Suprapubic skin (tissue), 3 donors: ENCODE measurements at regions not wholly inside any gene's neighbourhood (a gene's known extent, or its start where the extent isn't known, plus 50 kb on each side); places are given as distances from the start of the nearest gene placed in this dataset.

Experiments
- EP300 ChIP-seq: sonication (generic); formaldehyde crosslinking; IDR thresholded peaks from one replicate; pipeline ENCODE4 v1.6.1; 2017; ENCODE audit warnings: antibody characterized with exemption
- POLR2A ChIP-seq, 2 donors: fragments of 450-650 bp; IDR thresholded peaks; one replicate each; pipeline ENCODE4 v1.6.1; 2017; ENCODE audit warnings: antibody characterized with exemption in 2 of 2, mild to moderate bottlenecking in 2 of 2, moderate library complexity in 2 of 2
- TF ChIP-seq, protein P1 (sequence below), 2 donors: fragments of 200-600 bp in 1 of 2; fragments of 450-650 bp in 1 of 2; sonication (generic) in 1 of 2; IDR thresholded peaks; one replicate each; pipeline ENCODE4 v1.5.1; 2016 to 2019; ENCODE audit warnings: antibody characterized with exemption in 2 of 2, mild to moderate bottlenecking in 1 of 2, moderate library complexity in 1 of 2

DNA sequence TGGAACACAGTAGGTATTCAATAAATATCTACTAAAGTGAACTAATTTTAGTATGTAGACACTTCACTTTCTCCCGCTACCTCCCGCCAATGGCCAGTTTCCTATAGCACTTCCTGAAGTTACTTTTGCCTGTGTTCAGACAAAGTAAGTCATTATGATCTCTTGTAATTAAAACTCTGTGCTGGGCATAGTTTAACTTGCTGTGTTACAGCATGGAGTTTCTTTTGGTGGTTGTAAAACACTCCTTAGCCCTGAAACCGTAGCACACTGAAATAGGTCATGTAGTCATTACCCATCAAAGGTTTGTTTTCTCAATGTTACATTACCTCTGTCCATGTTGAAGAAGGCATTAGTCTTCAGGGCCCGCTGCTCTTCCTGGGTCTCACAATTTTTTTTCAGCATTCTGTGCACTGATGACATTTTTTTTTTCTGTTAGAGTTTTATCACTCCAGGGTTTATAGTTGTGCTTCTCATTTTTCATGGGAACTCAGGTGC lies 54.0 kb upstream of the CENPW start:
- TF ChIP-seq, protein P1, sequence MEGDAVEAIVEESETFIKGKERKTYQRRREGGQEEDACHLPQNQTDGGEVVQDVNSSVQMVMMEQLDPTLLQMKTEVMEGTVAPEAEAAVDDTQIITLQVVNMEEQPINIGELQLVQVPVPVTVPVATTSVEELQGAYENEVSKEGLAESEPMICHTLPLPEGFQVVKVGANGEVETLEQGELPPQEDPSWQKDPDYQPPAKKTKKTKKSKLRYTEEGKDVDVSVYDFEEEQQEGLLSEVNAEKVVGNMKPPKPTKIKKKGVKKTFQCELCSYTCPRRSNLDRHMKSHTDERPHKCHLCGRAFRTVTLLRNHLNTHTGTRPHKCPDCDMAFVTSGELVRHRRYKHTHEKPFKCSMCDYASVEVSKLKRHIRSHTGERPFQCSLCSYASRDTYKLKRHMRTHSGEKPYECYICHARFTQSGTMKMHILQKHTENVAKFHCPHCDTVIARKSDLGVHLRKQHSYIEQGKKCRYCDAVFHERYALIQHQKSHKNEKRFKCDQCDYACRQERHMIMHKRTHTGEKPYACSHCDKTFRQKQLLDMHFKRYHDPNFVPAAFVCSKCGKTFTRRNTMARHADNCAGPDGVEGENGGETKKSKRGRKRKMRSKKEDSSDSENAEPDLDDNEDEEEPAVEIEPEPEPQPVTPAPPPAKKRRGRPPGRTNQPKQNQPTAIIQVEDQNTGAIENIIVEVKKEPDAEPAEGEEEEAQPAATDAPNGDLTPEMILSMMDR (IDR thresholded peaks at IDR 0.05), result no peak
- no peak for TF ChIP-seq POLR2A (IDR thresholded peaks at IDR 0.05)
- no peak for TF ChIP-seq EP300
